Left lung (tissue), 4 donors: ENCODE measurements at regions not wholly inside any gene's neighbourhood (a gene's known extent, or its start where the extent isn't known, plus 50 kb on each side); places are given as distances from the start of the nearest gene placed in this dataset.

ENCODE experiments used
- ATAC-seq: fragments of 200-7000 bp; cut with Tn5 transposase; one replicate; pipeline ENCODE4 v1.9.1; 2020; ENCODE audit warnings: moderate library complexity
- DNase-seq, 4 donors: peaks; one replicate each; pipeline ENCODE4 v3.0.0-alpha.2; 2013 to 2020
- H3K27ac ChIP-seq, 2 donors: fragments of 200-600 bp; sonication (generic) in 1 of 2; one replicate each; pipeline versions ENCODE4 v1.5.0 to v1.8.0; 2020 to 2021
- H3K27me3 ChIP-seq, 2 donors: fragments of 200-600 bp; sonication (generic) in 1 of 2; one replicate each; pipeline versions ENCODE4 v1.5.0 to v1.8.0; 2020 to 2021
- H3K36me3 ChIP-seq, 2 donors: fragments of 200-600 bp; sonication (generic) in 1 of 2; one replicate each; pipeline versions ENCODE4 v1.5.0 to v1.8.0; 2020 to 2021
- H3K4me1 ChIP-seq, 2 donors: fragments of 200-600 bp; one replicate each; pipeline ENCODE4 v1.8.0; 2021
- H3K4me3 ChIP-seq, 2 donors: fragments of 200-600 bp; sonication (generic) in 1 of 2; one replicate each; pipeline versions ENCODE4 v1.5.0 to v1.8.0; 2020 to 2021; ENCODE audit warnings: mild to moderate bottlenecking in 1 of 2
- H3K9me3 ChIP-seq, 2 donors: fragments of 200-600 bp; sonication (generic) in 1 of 2; one replicate each; pipeline versions ENCODE4 v1.5.0 to v1.8.0; 2020 to 2021
- CTCF ChIP-seq, 2 donors: fragments of 200-600 bp; sonication (generic) in 1 of 2; IDR thresholded peaks; one replicate each; pipeline versions ENCODE4 v1.5.0 to v1.8.0; 2021; ENCODE audit warnings: antibody characterized with exemption in 2 of 2
- intact Hi-C, 2 donors: fragments of 100-400 bp; cut with DNase I; formaldehyde crosslinking; loops; one replicate each; pipeline versions ENCODE4 v1.11.2 to v1.14.2; 2022
- donor health status: DM: no; HTN: yes; CAD: no.
- donor health status: DM: no; HTN: no; CAD: no.

- intact Hi-C loops = no loop called here
- no peak for TF ChIP-seq CTCF (IDR thresholded peaks at IDR 0.05)
- Histone ChIP-seq H3K36me3 (no peaks in the 10 kb centered on the region), H3K4me1 (no peaks in the 10 kb centered on the region), H3K9me3 (no peaks in the 10 kb centered on the region), H3K27me3 (peaks cover 0 to 44% of the 10 kb centered on the region in 2 donors), H3K27ac (no peak overlapping the region), H3K4me3 (no peak overlapping the region)
- DNase-seq (no peak), ATAC-seq (no peak)
These were observed 145.6 kb downstream of the SOX1 start for GRCh38 chr13:112212533-112212932.

GRCh38 chr13:112213467-112214255 is 146.7 kb downstream of the SOX1 start:
- Histone ChIP-seq H3K27ac (no peak overlapping the region), H3K36me3 (no peaks in the 10 kb centered on the region), H3K9me3 (no peaks in the 10 kb centered on the region), H3K4me1 (no peaks in the 10 kb centered on the region), H3K27me3 (peaks cover 0 to 39% of the 10 kb centered on the region in 2 donors), H3K4me3 (no peak overlapping the region)
- peak; percentile 88 for ATAC-seq
- peak in 1 of 4 donors; percentile 52 for DNase-seq
- no peak for TF ChIP-seq CTCF (IDR thresholded peaks at IDR 0.05)
- intact Hi-C loops = no loop called here

- TF ChIP-seq CTCF (IDR thresholded peaks at IDR 0.05) = no peak
- Histone ChIP-seq H3K27me3 (peaks cover 0 to 51% of the 10 kb centered on the region in 2 donors), H3K9me3 (no peaks in the 10 kb centered on the region), H3K36me3 (no peaks in the 10 kb centered on the region), H3K4me3 (no peak overlapping the region), H3K4me1 (no peaks in the 10 kb centered on the region), H3K27ac (no peak overlapping the region)
- ATAC-seq = no peak
- intact Hi-C loops = no loop called here
- DNase-seq = no peak
These were observed 148.9 kb downstream of the SOX1 start for GRCh38 chr13:112215871-112216270.

GRCh38 chr13:112217431-112217830 is 150.5 kb downstream of the SOX1 start:
- Histone ChIP-seq H3K4me3 (no peak overlapping the region), H3K36me3 (no peaks in the 10 kb centered on the region), H3K9me3 (no peaks in the 10 kb centered on the region), H3K4me1 (no peaks in the 10 kb centered on the region), H3K27me3 (peaks cover 0 to 51% of the 10 kb centered on the region in 2 donors), H3K27ac (no peak overlapping the region)
- no peak for TF ChIP-seq CTCF (IDR thresholded peaks at IDR 0.05)
- ATAC-seq (no peak), DNase-seq (no peak)
- intact Hi-C loops = no loop called here

GRCh38 chr13:112218416-112218815 is 151.5 kb downstream of the SOX1 start:
- Histone ChIP-seq H3K36me3 (no peaks in the 10 kb centered on the region), H3K27me3 (peaks cover 0 to 43% of the 10 kb centered on the region in 2 donors), H3K27ac (no peak overlapping the region), H3K4me3 (no peak overlapping the region), H3K4me1 (no peaks in the 10 kb centered on the region), H3K9me3 (no peaks in the 10 kb centered on the region)
- ATAC-seq (no peak), DNase-seq (no peak)
- intact Hi-C loops = no loop called here
- no peak for TF ChIP-seq CTCF (IDR thresholded peaks at IDR 0.05)
